HUES48 (cell line): ENCODE measurements at regions not wholly inside any gene's neighbourhood (a gene's known extent, or its start where the extent isn't known, plus 50 kb on each side); places are given as distances from the start of the nearest gene placed in this dataset.
"Not testable (repeated sequence)": the region's sequence is repeated elsewhere in the genome, so short reads cannot be mapped to it uniquely, and the experiment has no call there.

Experiments used
- H3K27ac ChIP-seq: one replicate; pipeline ENCODE4 v1.7.0; 2013; ENCODE audit warnings: low read depth, low read length, inconsistent platforms
- H3K27me3 ChIP-seq: 2 replicates; pipeline ENCODE4 v1.6.1; 2013; ENCODE audit warnings: mild to moderate bottlenecking, low read length; ENCODE audit not compliant: control insufficient read depth, insufficient read depth
- H3K36me3 ChIP-seq: 2 replicates; pipeline ENCODE4 v1.6.1; 2013; ENCODE audit warnings: low read length; ENCODE audit not compliant: control insufficient read depth, insufficient read depth
- H3K4me1 ChIP-seq: 2 replicates; pipeline ENCODE4 v1.6.1; 2013; ENCODE audit warnings: mild to moderate bottlenecking, low read length; ENCODE audit not compliant: control insufficient read depth, insufficient read depth
- H3K4me3 ChIP-seq: 2 replicates; pipeline ENCODE4 v1.5.1; 2013; ENCODE audit warnings: mild to moderate bottlenecking, low read depth, low read length
- H3K9ac ChIP-seq: 2 replicates; pipeline ENCODE4 v1.6.1; 2013; ENCODE audit warnings: mild to moderate bottlenecking, low read depth, low read length, moderate library complexity
- H3K9me3 ChIP-seq: 2 replicates; pipeline ENCODE4 v1.6.1; 2013; ENCODE audit warnings: low read length; ENCODE audit not compliant: control insufficient read depth, insufficient read depth

- H3K27ac ChIP-seq, result no peak overlapping the region
Observed at GRCh38 chr1:198948895-198949659, 310.2 kb downstream of the PTPRC start.

GRCh38 chr1:198950036-198950435 lies 311.2 kb downstream of the PTPRC start:
- Histone ChIP-seq H3K36me3 (no peaks in the 10 kb centered on the region), H3K9ac (no peak overlapping the region), H3K27me3 (no peaks in the 10 kb centered on the region), H3K4me3 (no peak overlapping the region), H3K9me3 (no peaks in the 10 kb centered on the region), H3K4me1 (no peaks in the 10 kb centered on the region), H3K27ac (no peak overlapping the region)

More at GRCh38 chr1:198948895-198949659, 310.2 kb downstream of the PTPRC start:
- Histone ChIP-seq H3K4me3 (no peak overlapping the region), H3K4me1 (no peaks in the 10 kb centered on the region), H3K9ac (no peak overlapping the region), H3K9me3 (no peaks in the 10 kb centered on the region), H3K36me3 (no peaks in the 10 kb centered on the region), H3K27me3 (no peaks in the 10 kb centered on the region)

- no peak overlapping the region for H3K9ac ChIP-seq
- no peaks in the 10 kb centered on the region for H3K36me3 ChIP-seq
- H3K4me3 ChIP-seq, result no peak overlapping the region
- H3K4me1 ChIP-seq, result no peaks in the 10 kb centered on the region
- no peaks in the 10 kb centered on the region for H3K9me3 ChIP-seq
- H3K27ac ChIP-seq, result no peak overlapping the region
- H3K27me3 ChIP-seq, result no peaks in the 10 kb centered on the region
Observed at GRCh38 chr1:198955085-198955484, 316.2 kb downstream of the PTPRC start.

GRCh38 chr1:198957044-198957443 lies 318.2 kb downstream of the PTPRC start:
- Histone ChIP-seq H3K36me3 (no peaks in the 10 kb centered on the region), H3K9me3 (no peaks in the 10 kb centered on the region), H3K4me3 (no peak overlapping the region), H3K9ac (no peak overlapping the region), H3K4me1 (no peaks in the 10 kb centered on the region), H3K27ac (no peak overlapping the region), H3K27me3 (no peaks in the 10 kb centered on the region)

- no peak overlapping the region for H3K27ac ChIP-seq
- H3K9me3 ChIP-seq, result no peaks in the 10 kb centered on the region
- H3K4me3 ChIP-seq, result no peak overlapping the region
- H3K4me1 ChIP-seq, result no peaks in the 10 kb centered on the region
- H3K27me3 ChIP-seq, result no peaks in the 10 kb centered on the region
- no peak overlapping the region for H3K9ac ChIP-seq
- no peaks in the 10 kb centered on the region for H3K36me3 ChIP-seq
Observed at GRCh38 chr1:198959032-198959431, 320.2 kb downstream of the PTPRC start.

- no peaks in the 10 kb centered on the region for H3K27me3 ChIP-seq
- no peaks in the 10 kb centered on the region for H3K4me1 ChIP-seq
Observed at GRCh38 chr1:198959676-198960075, 320.8 kb downstream of the PTPRC start.

GRCh38 chr1:198963796-198964195 lies 325.0 kb downstream of the PTPRC start:
- not testable (repeated sequence) for H3K27ac ChIP-seq, H3K36me3 ChIP-seq, H3K9ac ChIP-seq, H3K4me1 ChIP-seq, H3K9me3 ChIP-seq, H3K4me3 ChIP-seq, H3K27me3 ChIP-seq

More at GRCh38 chr1:198959676-198960075, 320.8 kb downstream of the PTPRC start:
- Histone ChIP-seq H3K27ac (no peak overlapping the region), H3K9me3 (no peaks in the 10 kb centered on the region), H3K36me3 (no peaks in the 10 kb centered on the region), H3K9ac (no peak overlapping the region), H3K4me3 (no peak overlapping the region)

- no peaks in the 10 kb centered on the region for H3K4me1 ChIP-seq
- H3K36me3 ChIP-seq, result no peaks in the 10 kb centered on the region
- H3K27ac ChIP-seq, result no peak overlapping the region
- no peaks in the 10 kb centered on the region for H3K9me3 ChIP-seq
- H3K9ac ChIP-seq, result no peak overlapping the region
- H3K27me3 ChIP-seq, result no peaks in the 10 kb centered on the region
- H3K4me3 ChIP-seq, result no peak overlapping the region
Observed at GRCh38 chr1:198966519-198966918, 327.7 kb downstream of the PTPRC start.

GRCh38 chr1:198967566-198967965 lies 328.7 kb downstream of the PTPRC start:
- H3K27ac ChIP-seq, result no peak overlapping the region
- H3K36me3 ChIP-seq, result no peaks in the 10 kb centered on the region
- no peaks in the 10 kb centered on the region for H3K4me1 ChIP-seq

GRCh38 chr1:198968866-198969265 lies 330.0 kb downstream of the PTPRC start:
- Histone ChIP-seq H3K27ac (no peak overlapping the region), H3K36me3 (no peaks in the 10 kb centered on the region), H3K4me3 (no peak overlapping the region), H3K9ac (no peak overlapping the region), H3K4me1 (no peaks in the 10 kb centered on the region), H3K27me3 (no peaks in the 10 kb centered on the region), H3K9me3 (no peaks in the 10 kb centered on the region)

More at GRCh38 chr1:198967566-198967965, 328.7 kb downstream of the PTPRC start:
- Histone ChIP-seq H3K4me3 (no peak overlapping the region), H3K9ac (no peak overlapping the region), H3K27me3 (no peaks in the 10 kb centered on the region), H3K9me3 (no peaks in the 10 kb centered on the region)

GRCh38 chr1:198969981-198970380 lies 331.1 kb downstream of the PTPRC start:
- no peak overlapping the region for H3K4me3 ChIP-seq
- H3K9ac ChIP-seq, result no peak overlapping the region
- H3K27ac ChIP-seq, result no peak overlapping the region
- no peaks in the 10 kb centered on the region for H3K36me3 ChIP-seq
- H3K4me1 ChIP-seq, result no peaks in the 10 kb centered on the region
- no peaks in the 10 kb centered on the region for H3K27me3 ChIP-seq
- H3K9me3 ChIP-seq, result no peaks in the 10 kb centered on the region
